HEK293 (cell line): ENCODE measurements at regions not wholly inside any gene's neighbourhood (a gene's known extent, or its start where the extent isn't known, plus 50 kb on each side); places are given as distances from the start of the nearest gene placed in this dataset.

Experiments
- CTCF ChIA-PET: fragments of 350-600 bp; formaldehyde crosslinking; extraction: SDS; loops from one replicate; lab custom pipeline; 2021; ENCODE audit warnings: antibody characterized with exemption; lab: Yijun Ruan, JAX
- POLR2A ChIA-PET: fragments of 300-600 bp; formaldehyde crosslinking; extraction: SDS; loops from one replicate; lab custom pipeline; 2020; ENCODE audit warnings: antibody characterized with exemption, inconsistent platforms; lab: Yijun Ruan, JAX
- H3K27ac ChIP-seq: fragments of 200-500 bp; sonication (Bioruptor generic); 2 replicates; pipeline ENCODE4 v1.5.1; 2014; ENCODE audit warnings: low read depth, low read length, control low read depth, inconsistent platforms; ENCODE audit errors: extremely low read depth
- H3K36me3 ChIP-seq, 2 experiments: fragments of 200-500 bp in 1 of 2; sonication (Bioruptor generic) in 1 of 2; 1 replicate in 1 of 2; 2 replicates in 1 of 2; pipeline ENCODE4 v1.5.1; 2014 to 2017; ENCODE audit warnings: inconsistent platforms in 2 of 2, low read length in 2 of 2; ENCODE audit not compliant: control insufficient read depth in 2 of 2, insufficient read depth in 1 of 2
- H3K4me1 ChIP-seq: fragments of 200-500 bp; sonication (Bioruptor generic); 2 replicates; pipeline ENCODE4 v1.5.1; 2014; ENCODE audit warnings: mild to moderate bottlenecking, low read length, inconsistent platforms; ENCODE audit not compliant: control insufficient read depth, insufficient read depth
- H3K4me3 ChIP-seq: 2 replicates; pipeline ENCODE4 v1.5.1; 2011; ENCODE audit warnings: low read depth, mild to moderate bottlenecking, control low read depth, low read length, moderate library complexity
- H3K9me3 ChIP-seq: fragments of 200-500 bp; sonication (Bioruptor generic); 2 replicates; pipeline ENCODE4 v1.5.1; 2014; ENCODE audit warnings: low read depth, low read length, inconsistent platforms; ENCODE audit not compliant: control insufficient read depth, insufficient read depth
- AEBP2 ChIP-seq: fragments of 450-650 bp; formaldehyde crosslinking; IDR thresholded peaks from 2 replicates; pipeline ENCODE4 v1.5.1; 2016; ENCODE audit warnings: missing biosample characterization, missing genetic modification characterization, borderline replicate concordance
- BCL11A ChIP-seq: fragments of 450-650 bp; formaldehyde crosslinking; IDR thresholded peaks from 2 replicates; pipeline ENCODE4 v1.5.1; 2016; ENCODE audit warnings: low read depth, missing biosample characterization, missing genetic modification characterization
- GLIS2 ChIP-seq: fragments of 450-650 bp; formaldehyde crosslinking; IDR thresholded peaks from 2 replicates; pipeline ENCODE4 v1.5.1; 2016; ENCODE audit warnings: missing biosample characterization, missing genetic modification characterization
- KLF10 ChIP-seq: fragments of 450-650 bp; IDR thresholded peaks from 2 replicates; pipeline ENCODE4 v1.5.1; 2018; ENCODE audit warnings: missing biosample characterization, mild to moderate bottlenecking, missing genetic modification characterization
- KLF16 ChIP-seq: fragments of 450-650 bp; formaldehyde crosslinking; IDR thresholded peaks from 2 replicates; pipeline ENCODE4 v1.5.1; 2017; ENCODE audit warnings: missing biosample characterization, missing genetic modification characterization
- MZF1 ChIP-seq: fragments of 450-650 bp; formaldehyde crosslinking; IDR thresholded peaks from 2 replicates; pipeline ENCODE4 v1.5.1; 2017; ENCODE audit warnings: missing biosample characterization, missing genetic modification characterization, borderline replicate concordance
- PATZ1 ChIP-seq: fragments of 450-650 bp; formaldehyde crosslinking; IDR thresholded peaks from 2 replicates; pipeline ENCODE4 v1.5.1; 2016; ENCODE audit warnings: missing biosample characterization, missing genetic modification characterization
- SCRT2 ChIP-seq: fragments of 450-650 bp; formaldehyde crosslinking; IDR thresholded peaks from 2 replicates; pipeline ENCODE4 v1.5.1; 2016; ENCODE audit warnings: missing biosample characterization, missing genetic modification characterization
- ZBTB17 ChIP-seq: fragments of 450-650 bp; formaldehyde crosslinking; IDR thresholded peaks from 2 replicates; pipeline ENCODE4 v1.5.1; 2016; ENCODE audit warnings: missing biosample characterization, missing genetic modification characterization
- ZBTB48 ChIP-seq: fragments of 450-650 bp; formaldehyde crosslinking; IDR thresholded peaks from 2 replicates; pipeline ENCODE4 v1.5.1; 2016; ENCODE audit warnings: missing biosample characterization, missing genetic modification characterization
- ZBTB8A ChIP-seq: fragments of 450-650 bp; formaldehyde crosslinking; IDR thresholded peaks from 2 replicates; pipeline ENCODE4 v1.5.1; 2016; ENCODE audit warnings: missing biosample characterization, missing genetic modification characterization
- ZFP41 ChIP-seq: fragments of 450-650 bp; formaldehyde crosslinking; IDR thresholded peaks from 2 replicates; pipeline ENCODE4 v1.5.1; 2016; ENCODE audit warnings: missing biosample characterization, missing genetic modification characterization, borderline replicate concordance
- ZNF10 ChIP-seq: fragments of 450-650 bp; formaldehyde crosslinking; IDR thresholded peaks from 2 replicates; pipeline ENCODE4 v1.5.1; 2017; ENCODE audit warnings: missing biosample characterization, missing genetic modification characterization
- ZNF121 ChIP-seq: fragments of 450-650 bp; formaldehyde crosslinking; IDR thresholded peaks from 2 replicates; pipeline ENCODE4 v1.5.1; 2016; ENCODE audit warnings: missing biosample characterization, missing genetic modification characterization
- ZNF157 ChIP-seq: fragments of 450-650 bp; formaldehyde crosslinking; IDR thresholded peaks from 2 replicates; pipeline ENCODE4 v1.5.1; 2016; ENCODE audit warnings: missing biosample characterization, missing genetic modification characterization
- ZNF174 ChIP-seq: fragments of 450-650 bp; formaldehyde crosslinking; IDR thresholded peaks from 2 replicates; pipeline ENCODE4 v1.5.0; 2017; ENCODE audit warnings: missing biosample characterization, mild to moderate bottlenecking, missing genetic modification characterization
- ZNF302 ChIP-seq: fragments of 450-650 bp; formaldehyde crosslinking; IDR thresholded peaks from 2 replicates; pipeline ENCODE4 v1.5.1; 2016; ENCODE audit warnings: missing biosample characterization, missing genetic modification characterization, low read depth
- ZNF341 ChIP-seq: fragments of 450-650 bp; formaldehyde crosslinking; IDR thresholded peaks from 2 replicates; pipeline ENCODE4; 2016; ENCODE audit warnings: low read depth, missing biosample characterization, missing genetic modification characterization
- ZNF350 ChIP-seq: fragments of 450-650 bp; formaldehyde crosslinking; IDR thresholded peaks from 2 replicates; pipeline ENCODE4 v1.5.0; 2017; ENCODE audit warnings: missing biosample characterization, mild to moderate bottlenecking, missing genetic modification characterization
- ZNF423 ChIP-seq: fragments of 450-650 bp; formaldehyde crosslinking; IDR thresholded peaks from 2 replicates; pipeline ENCODE4 v1.5.1; 2016; ENCODE audit warnings: missing biosample characterization, missing genetic modification characterization
- ZNF501 ChIP-seq: fragments of 450-650 bp; formaldehyde crosslinking; IDR thresholded peaks from 2 replicates; pipeline ENCODE4 v1.5.1; 2016; ENCODE audit warnings: missing biosample characterization, missing genetic modification characterization
- ZNF704 ChIP-seq: fragments of 450-650 bp; formaldehyde crosslinking; IDR thresholded peaks from 2 replicates; pipeline ENCODE4 v1.5.1; 2016; ENCODE audit warnings: missing biosample characterization, missing genetic modification characterization

GRCh38 chr10:58996063-58996462 lies 180.4 kb upstream of the PHYHIPL start:
- TF ChIP-seq ZNF501 = no peak
- no peak for TF ChIP-seq ZNF704 (tag by site-specific recombination)
- no peak for TF ChIP-seq ZNF157 (tag by site-specific recombination)
- H3K4me1 ChIP-seq = no peaks in the 10 kb centered on the region
- CTCF ChIA-PET = no interaction called here
- POLR2A ChIA-PET = no interaction called here
- no peak overlapping the region for H3K27ac ChIP-seq
- no peaks in the 10 kb centered on the region for H3K36me3 ChIP-seq
- no peaks in the 10 kb centered on the region for H3K9me3 ChIP-seq
- no peak overlapping the region for H3K4me3 ChIP-seq

GRCh38 chr10:58996866-58997265 lies 179.6 kb upstream of the PHYHIPL start:
- H3K4me1 ChIP-seq = no peaks in the 10 kb centered on the region
- H3K27ac ChIP-seq = no peak overlapping the region
- H3K9me3 ChIP-seq = no peaks in the 10 kb centered on the region
- TF ChIP-seq ZBTB17 = no peak
- no peak for TF ChIP-seq ZNF10 (tag by site-specific recombination)
- TF ChIP-seq ZNF121 (tag by site-specific recombination) = no peak
- TF ChIP-seq ZNF350 = no peak
- TF ChIP-seq ZNF341 (tag by site-specific recombination) = no peak
- TF ChIP-seq ZNF704 (tag by site-specific recombination) = no peak
- no peak for TF ChIP-seq AEBP2 (tag by site-specific recombination)
- H3K4me3 ChIP-seq = no peak overlapping the region
- POLR2A ChIA-PET = no interaction called here
- CTCF ChIA-PET = interaction anchor here (0.6 kb wide), 1 partner anchor 138 kb away, joined by 3 read pairs; no protein-coding TSS in a partner anchor
- H3K36me3 ChIP-seq = no peaks in the 10 kb centered on the region

GRCh38 chr10:58998924-58999713 lies 177.3 kb upstream of the PHYHIPL start:
- TF ChIP-seq KLF16 (no peak), ZNF174 (tag by site-specific recombination) (no peak), ZNF302 (tag by site-specific recombination) (no peak), MZF1 (no peak), ZFP41 (no peak), PATZ1 (tag by site-specific recombination) (no peak), KLF10 (tag by site-specific recombination) (no peak), GLIS2 (no peak), ZNF423 (tag by site-specific recombination) (no peak), BCL11A (tag by site-specific recombination) (no peak), ZBTB48 (tag by site-specific recombination) (no peak), SCRT2 (tag by site-specific recombination) (no peak), ZBTB8A (tag by site-specific recombination) (no peak)
- no peak overlapping the region for H3K4me3 ChIP-seq
- H3K9me3 ChIP-seq = no peaks in the 10 kb centered on the region
- H3K27ac ChIP-seq = no peak overlapping the region
- H3K36me3 ChIP-seq = no peaks in the 10 kb centered on the region
- ChIA-PET POLR2A (no interaction called here), CTCF (interaction anchor here (0.6 kb wide), 1 partner anchor 481 kb away, joined by 3 read pairs; no protein-coding TSS in a partner anchor)
- no peaks in the 10 kb centered on the region for H3K4me1 ChIP-seq
